ENCODE measurements at regions not wholly inside any gene's neighbourhood (a gene's known extent, or its start where the extent isn't known, plus 50 kb on each side); places are given as distances from the start of the nearest gene placed in this dataset.
"Not testable (repeated sequence)": the region's sequence is repeated elsewhere in the genome, so short reads cannot be mapped to it uniquely, and the experiment has no call there.

DNA sequence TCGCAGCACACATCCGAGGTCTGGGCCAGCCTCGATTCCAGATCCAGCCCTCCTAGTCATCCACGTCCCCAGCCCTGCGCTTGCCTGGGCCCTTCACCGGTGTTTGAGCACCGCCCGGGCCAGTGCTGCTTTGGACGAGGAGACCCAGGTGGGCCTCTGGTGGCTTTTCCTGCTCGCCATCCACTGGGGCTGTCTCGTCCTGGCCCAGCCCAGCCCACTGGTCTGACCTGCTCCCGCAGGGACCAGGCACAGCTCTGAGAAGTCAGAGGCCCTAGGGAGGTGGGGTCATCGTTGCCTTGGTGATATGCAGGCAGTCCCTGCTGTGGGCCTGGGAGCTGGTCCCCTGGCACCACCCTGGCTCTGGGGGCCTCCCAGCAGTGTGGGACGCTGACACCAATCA is 200.8 kb downstream of the USP22 start:
- DNase-seq (ENCODE audit: low read depth in 2 of 2) = not testable (repeated sequence)

DNA sequence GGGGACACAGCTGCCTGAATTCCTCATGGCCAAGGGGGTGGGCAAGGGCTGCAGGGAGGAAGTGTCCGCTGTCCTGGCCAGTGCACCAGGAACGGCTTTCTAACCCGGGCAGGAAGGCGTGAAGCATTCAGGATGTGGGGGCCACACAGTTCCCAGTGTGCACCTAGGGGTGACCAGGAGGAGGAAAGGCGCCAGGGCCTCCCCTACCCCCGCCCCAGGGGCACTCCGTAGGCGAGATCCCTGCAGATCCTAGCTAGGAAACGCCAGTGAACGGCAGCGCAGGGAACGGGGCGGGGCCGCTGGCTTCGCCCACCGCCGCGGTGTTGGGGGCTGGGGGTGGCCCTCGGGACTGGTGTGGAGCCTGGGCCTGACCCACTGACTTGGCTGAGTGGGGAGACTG is 199.6 kb downstream of the USP22 start:
- not testable (repeated sequence) for DNase-seq (ENCODE audit: low read depth in 2 of 2)

DNA sequence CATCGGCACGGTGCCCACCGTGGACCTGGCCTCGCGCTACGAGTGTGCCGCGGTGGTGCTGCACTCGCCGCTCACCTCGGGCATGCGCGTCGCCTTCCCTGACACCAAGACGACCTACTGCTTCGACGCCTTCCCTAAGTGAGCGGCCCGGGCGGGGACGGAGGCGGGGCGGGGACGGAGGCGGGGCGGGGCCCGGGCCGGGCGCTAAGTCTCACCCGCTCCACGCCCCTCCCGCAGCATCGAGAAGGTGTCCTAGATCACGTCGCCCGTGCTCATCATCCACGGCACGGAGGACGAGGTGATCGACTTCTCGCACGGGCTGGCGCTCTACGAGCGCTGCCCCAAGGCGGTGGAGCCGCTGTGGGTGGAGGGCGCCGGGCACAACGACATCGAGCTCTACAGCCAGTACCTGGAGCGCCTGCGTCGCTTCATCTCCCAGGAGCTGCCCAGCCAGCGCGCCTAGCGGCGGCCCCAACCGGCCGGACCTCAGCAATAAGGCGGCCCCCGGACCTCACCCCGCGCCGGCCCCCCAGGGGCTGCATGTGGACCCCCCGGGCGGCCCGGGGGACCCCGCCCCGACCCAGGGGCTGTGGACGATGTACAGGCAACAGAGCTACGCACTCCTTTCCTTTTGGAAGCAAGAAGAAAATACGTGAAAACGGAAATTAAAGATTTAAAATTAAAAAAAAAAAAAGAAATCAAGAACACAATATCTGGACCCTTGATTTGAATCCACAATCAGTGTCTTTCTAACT is 198.8 kb downstream of the USP22 start:
- peak in 1 of 2 donors; percentile 39 for DNase-seq (ENCODE audit: low read depth in 2 of 2)

DNA sequence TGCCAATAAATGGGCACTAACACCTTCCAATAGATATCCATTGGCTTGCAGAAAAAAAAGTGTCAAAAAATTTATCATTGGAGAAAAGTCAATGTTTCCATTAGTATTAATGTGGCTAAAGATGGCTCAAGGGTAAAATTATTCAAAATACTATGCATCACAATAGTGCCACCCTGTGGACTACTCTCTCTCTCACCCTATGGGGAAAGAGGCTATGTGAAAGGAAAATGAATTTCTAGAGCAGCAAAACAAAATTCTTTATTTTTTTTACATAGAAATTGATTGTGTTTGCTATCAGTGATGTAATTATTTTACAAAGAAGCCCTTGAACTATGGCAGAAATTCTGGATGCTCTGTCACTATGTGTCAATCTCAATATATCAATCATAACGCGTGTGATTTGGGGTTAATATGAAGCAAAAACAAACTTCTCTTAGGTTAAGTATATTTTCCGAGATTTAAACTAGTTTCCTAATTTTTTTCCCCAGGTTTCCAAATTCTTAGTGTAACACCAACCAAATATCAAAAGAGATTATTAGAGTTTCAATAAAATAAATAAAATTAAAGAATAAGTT is 193.9 kb downstream of the USP22 start:
- DNase-seq (ENCODE audit: low read depth in 2 of 2) = not testable (repeated sequence)

DNA sequence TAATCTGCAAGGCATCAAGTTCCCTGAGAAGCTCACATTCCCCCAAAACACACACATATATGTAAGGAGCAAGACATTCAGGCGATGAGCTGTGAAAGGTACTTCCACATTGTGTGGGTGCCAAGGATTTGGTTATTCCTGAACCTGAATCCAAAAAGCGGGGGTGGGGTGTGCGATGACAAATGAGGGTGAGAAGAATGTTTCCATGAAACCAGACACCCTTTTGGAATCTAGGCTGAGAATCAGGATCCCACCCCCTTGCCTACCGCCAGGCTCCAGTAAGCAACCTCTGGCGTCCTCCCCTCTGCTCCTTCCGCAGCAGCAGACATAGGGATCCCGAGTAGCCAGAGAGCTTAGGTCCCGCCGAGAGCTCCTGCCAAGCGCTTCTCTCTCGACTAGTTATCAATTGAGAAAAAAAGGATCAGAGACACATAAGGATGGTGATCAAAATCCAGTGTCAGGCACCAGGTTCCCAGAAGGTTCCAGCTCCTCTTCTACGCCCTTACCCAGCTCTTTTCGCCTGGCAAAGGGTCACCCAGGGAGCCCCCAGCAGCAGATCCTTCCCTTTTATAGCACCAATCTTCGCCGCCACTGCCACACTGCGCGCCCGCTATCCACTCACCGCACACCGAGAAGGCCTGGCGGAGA is 191.1 kb downstream of the USP22 start:
- not testable (repeated sequence) for DNase-seq (ENCODE audit: low read depth in 2 of 2)

GRCh38 chr17:20852239-20852989 is 190.4 kb downstream of the USP22 start:
- no peak for DNase-seq (ENCODE audit: low read depth in 2 of 2)

GRCh38 chr17:20852990-20853370 is 189.8 kb downstream of the USP22 start:
- DNase-seq (ENCODE audit: low read depth in 2 of 2) = no peak

DNA sequence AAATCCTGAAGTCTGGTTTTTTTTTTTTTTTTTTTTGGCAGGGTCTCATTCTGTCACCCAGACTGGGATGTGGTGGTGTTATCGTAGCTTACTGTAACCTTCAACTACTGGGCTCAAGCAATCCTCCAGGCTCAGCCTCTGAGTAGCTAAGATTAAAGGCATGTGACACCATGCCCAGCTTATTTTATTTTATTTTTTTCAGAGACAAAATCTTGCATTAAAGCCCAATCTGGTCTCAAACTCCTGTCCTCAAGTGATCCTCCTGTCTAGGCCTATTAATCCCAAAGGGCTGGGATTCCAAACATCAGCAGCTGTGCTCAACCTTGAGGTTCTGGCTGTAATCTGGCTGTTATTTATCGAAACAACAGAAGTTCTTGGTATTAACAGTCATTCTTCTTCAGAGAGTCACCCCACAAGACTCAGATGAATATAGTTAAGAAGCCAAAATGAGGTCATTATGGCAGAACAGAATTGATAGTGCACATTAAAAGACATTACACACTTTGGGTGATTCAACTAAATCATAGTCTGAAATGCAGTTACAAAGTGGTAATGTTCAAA is 186.8 kb downstream of the USP22 start:
- DNase-seq (ENCODE audit: low read depth in 2 of 2) = not testable (repeated sequence)

DNA sequence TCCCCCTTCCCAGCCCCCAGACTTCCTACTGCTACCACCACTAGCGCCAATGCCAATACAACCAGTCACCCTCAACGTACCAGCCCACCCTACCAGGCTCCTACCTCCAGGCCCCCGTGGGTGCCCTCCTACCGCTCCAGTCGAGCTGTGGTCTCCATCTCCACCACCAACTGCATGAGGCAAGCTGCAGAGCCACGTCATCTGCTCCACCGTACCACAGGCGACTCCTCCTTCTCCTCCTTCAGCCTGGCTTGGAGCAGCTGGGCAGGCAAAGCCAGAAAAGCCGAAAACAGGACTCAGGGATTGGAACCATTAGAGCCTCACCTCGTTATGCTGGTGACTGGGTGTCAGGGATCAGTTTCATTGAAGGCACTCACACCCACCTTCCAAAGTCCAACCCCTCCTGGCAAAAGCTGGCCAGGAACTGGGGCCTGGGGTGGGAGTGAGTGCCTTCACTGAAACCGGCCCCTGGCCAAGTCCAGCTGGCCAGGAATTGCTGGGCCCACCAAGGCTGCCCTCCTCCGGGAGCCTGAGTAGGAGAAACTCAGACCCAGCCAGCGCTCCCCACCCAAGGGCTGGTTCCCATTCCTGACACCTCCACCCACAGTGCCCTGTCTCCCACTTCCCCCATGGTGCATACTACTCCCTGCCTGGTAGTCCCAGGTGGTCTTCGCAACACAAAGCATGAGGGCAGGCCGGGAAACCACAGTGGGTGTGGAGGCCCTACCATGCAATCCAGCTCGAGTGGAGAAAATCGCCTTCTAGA is 176.2 kb downstream of the USP22 start:
- DNase-seq (ENCODE audit: low read depth in 2 of 2) = not testable (repeated sequence)

DNA sequence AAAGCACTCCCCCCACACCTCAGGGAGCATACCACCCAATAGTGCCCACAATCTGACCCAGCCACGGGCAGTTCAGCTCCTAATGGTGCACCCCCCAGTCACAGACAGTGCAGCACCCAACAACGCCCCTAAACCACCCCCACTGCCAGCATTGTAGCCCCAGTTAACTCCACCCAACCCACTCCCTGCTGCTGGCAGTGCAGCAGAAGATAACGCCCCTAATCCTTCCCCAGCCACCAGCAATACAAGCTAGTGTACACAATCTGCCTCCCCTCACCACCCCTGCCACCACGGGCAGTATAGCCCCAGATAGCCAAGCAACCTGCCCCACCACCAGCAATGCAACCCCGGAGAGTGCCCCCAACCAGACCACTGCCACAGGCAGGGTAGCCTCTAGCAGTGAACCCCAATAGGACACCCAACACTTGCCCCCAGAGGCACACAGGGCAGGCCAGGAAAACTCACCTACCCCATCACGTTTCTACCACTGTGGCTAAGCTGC is 175.3 kb downstream of the USP22 start:
- DNase-seq (ENCODE audit: low read depth in 2 of 2) = not testable (repeated sequence)

GRCh38 chr17:20867938-20868661 is 174.7 kb downstream of the USP22 start:
- DNase-seq (ENCODE audit: low read depth in 2 of 2) = not testable (repeated sequence)

GRCh38 chr17:20868662-20869007 is 174.2 kb downstream of the USP22 start:
- DNase-seq (ENCODE audit: low read depth in 2 of 2) = not testable (repeated sequence)

- DNase-seq (ENCODE audit: low read depth in 2 of 2) = not testable (repeated sequence)
Measured at GRCh38 chr17:20873173-20873572, 169.6 kb downstream of the USP22 start.

- not testable (repeated sequence) for DNase-seq (ENCODE audit: low read depth in 2 of 2)
Measured at GRCh38 chr17:20873688-20874328, 169.0 kb downstream of the USP22 start.

- not testable (repeated sequence) for DNase-seq (ENCODE audit: low read depth in 2 of 2)
Measured at GRCh38 chr17:20877384-20877783, 165.4 kb downstream of the USP22 start.

GRCh38 chr17:20890338-20890737 is 152.5 kb downstream of the USP22 start:
- DNase-seq (ENCODE audit: low read depth in 2 of 2) = no peak

GRCh38 chr17:20895426-20895825 is 147.4 kb downstream of the USP22 start:
- DNase-seq (ENCODE audit: low read depth in 2 of 2) = not testable (repeated sequence)

GRCh38 chr17:20896153-20896649 is 146.6 kb downstream of the USP22 start:
- peak; percentile 1 to 3 for DNase-seq (ENCODE audit: low read depth in 2 of 2)

DNA sequence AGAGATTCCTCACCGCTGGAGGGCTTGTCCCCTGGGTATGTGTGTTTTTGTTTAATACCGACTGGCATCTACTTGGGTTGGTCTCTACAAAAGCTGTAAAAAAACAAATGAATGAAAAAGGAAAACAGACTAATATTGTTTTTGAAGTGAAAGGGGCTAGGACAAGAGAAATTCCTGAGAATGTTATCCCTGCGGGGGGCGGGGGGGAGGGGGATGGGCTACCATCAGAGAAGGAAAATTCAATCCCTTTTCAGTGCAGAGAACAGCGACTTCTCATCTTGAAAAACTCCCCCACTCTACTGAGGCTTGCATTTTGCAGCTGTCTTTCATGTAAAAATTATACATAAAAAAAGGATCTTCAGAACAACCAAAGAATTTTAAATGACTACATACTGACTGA is 144.1 kb downstream of the USP22 start:
- DNase-seq (ENCODE audit: low read depth in 2 of 2) = not testable (repeated sequence)

DNA sequence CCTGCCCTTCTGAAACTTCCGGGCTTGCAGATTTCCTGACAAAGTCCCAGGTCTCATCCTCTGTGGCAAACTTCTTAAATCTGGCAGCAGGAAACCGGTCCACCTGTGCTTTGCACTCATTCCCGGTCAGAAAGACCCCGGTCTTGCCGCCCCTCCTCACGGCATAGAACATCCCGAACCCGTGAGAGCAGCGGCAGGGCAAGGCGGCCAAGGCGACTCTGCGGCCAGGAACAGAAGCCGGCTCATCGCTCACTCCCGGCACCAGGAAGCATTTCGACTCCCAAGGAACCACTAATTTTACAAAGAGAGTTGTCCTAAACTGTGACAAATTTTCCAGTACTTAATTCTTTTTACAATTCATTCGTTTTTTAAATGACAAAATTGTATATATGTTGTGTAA is 140.3 kb downstream of the USP22 start:
- not testable (repeated sequence) for DNase-seq (ENCODE audit: low read depth in 2 of 2)
